Stimulated activated CD8-positive, alpha-beta memory T cell treated with anti-CD3 and anti-CD28 coated beads, Interleukin-2, amount 100 ng/mL, for 48 hours (primary cell): ENCODE measurements at regions not wholly inside any gene's neighbourhood (a gene's known extent, or its start where the extent isn't known, plus 50 kb on each side); places are given as distances from the start of the nearest gene placed in this dataset.
"Not testable (repeated sequence)": the region's sequence is repeated elsewhere in the genome, so short reads cannot be mapped to it uniquely, and the experiment has no call there.

Source experiments
- DNase-seq, 2 donors: peaks; one replicate each; pipeline ENCODE4 v3.0.0-alpha.2; 2020; ENCODE audit warnings: low read depth in 2 of 2

- not testable (repeated sequence) for DNase-seq
Observed at GRCh38 chr1:146510248-146510983, 281.6 kb upstream of the NOTCH2NLA start.

- not testable (repeated sequence) for DNase-seq
Observed at GRCh38 chr1:146504121-146504520, 275.3 kb upstream of the NOTCH2NLA start.

DNA sequence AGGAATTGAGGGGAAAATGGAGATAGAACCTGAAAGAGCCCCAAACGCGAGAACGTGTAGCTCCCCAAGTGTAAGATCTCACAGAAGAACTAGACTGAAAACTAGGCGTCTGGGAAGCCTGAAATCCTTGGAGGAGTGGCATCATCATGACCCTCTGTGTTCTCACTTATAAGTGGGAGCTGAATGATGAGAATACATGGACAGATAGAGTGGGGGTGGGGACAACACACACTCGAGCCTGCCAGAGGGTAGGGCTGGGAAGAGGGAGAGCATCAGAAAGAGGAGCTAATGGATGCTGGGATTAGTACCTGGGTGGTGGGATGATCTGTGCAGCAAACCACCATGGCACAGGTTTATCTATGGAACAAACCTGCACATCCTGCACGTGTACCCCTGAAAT lies 258.7 kb upstream of the NOTCH2NLA start:
- DNase-seq: not testable (repeated sequence)

GRCh38 chr1:146487155-146487554 lies 258.3 kb upstream of the NOTCH2NLA start:
- not testable (repeated sequence) for DNase-seq

DNA sequence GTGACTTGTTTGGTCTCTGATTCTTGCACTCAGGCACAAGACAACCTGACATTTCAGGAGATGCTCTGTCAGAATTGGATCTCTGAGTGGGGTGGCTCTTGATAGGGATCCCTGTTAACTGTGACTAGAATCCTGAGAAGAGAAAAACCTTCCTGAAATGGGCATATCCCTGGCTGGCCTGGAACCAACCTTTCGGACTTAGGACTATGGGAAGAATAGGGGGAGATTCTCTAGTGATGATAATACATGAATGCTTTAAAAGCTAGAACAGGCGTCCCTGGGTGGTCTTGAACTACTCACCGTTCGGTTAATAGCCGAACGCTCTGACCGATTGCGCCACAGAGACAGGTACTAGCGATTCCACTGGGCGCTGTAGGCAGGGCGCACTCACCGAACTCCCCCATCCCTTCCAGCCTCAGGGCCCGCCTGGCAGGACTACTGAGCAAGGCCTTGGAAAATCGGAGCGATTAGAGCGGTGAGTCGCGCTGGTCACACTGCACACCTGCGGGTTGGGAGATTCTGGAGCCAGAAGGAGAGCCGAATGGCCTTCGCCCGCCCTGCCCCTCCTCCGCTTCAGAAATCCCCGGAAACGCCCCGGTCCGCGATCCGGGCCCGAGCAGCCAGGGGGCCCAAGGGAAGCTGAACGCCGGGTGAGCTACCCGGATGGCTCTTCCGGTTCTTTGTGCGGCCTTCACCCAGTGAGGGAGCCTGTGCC lies 257.6 kb upstream of the NOTCH2NLA start:
- DNase-seq: not testable (repeated sequence)

- DNase-seq: not testable (repeated sequence)
Observed at GRCh38 chr1:146484195-146484594, 255.4 kb upstream of the NOTCH2NLA start.

DNA sequence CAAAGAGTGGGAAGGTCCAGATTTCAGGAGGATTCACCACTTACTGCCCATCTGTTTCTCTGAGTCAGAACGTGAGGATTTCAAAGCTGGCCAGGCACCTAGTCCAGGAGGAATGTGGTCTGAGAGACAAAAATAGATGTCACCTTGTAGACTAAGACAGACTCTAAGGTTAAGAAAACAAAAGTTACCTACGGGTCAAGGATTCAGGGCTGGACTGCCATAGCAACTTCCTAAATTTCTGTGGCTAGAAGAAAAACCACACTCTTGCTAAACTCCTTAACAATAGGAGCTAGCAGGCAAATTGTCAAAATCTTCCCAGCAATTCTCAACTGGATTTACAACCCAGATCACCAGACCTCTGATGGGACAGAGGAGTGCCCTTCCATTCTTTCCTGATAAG lies 250.4 kb upstream of the NOTCH2NLA start:
- DNase-seq: not testable (repeated sequence)

DNA sequence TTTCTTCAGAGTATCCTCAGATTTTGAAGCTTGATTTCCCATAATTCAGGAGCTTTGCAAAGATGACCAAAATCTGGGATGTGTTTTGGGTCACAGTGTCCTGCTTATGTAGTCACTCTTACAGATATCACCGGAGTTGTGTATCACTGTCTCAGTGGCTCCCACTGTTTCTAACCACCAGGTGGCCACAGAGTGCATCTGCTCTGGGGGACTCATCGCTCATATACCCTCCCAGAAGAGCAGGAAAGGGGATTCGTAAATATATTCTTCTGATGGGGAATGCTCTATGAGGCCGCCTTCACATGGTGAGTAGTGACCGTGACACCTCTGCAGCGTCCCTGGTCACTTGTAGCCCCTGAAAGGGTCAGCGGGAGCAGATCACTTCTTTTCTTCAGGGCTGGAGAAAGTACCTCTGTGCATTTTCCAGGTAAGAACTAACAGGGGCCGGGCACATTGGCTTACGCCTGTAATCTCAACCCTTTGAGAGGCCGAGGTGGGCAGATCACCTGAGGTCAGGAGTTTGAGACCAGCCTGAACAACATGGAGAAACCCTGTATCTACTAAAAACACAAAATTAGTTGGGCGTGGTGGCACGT lies 249.4 kb upstream of the NOTCH2NLA start:
- DNase-seq: not testable (repeated sequence)

DNA sequence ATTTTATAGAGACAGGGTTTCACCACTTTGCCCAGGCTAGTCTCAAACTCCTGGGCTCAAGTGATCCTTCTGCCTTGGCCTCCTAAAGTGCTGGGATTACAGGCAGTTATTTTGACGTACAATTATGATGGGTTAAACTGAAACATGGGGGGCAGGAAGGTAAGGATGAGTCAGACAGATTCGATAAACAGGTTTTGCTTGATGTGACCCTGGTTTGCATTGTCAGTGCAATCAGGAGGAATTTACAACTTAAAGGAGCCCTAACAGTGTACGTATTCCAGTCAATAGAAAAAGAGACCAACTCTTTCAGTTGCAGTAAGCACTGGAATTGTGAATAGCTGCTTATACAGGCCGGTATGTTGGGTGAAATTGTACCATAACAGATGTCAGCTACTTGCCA lies 246.3 kb upstream of the NOTCH2NLA start:
- DNase-seq: not testable (repeated sequence)

- DNase-seq: not testable (repeated sequence)
Observed at GRCh38 chr1:146474216-146474615, 245.4 kb upstream of the NOTCH2NLA start.

- peak; percentile 63 to 68 for DNase-seq
Observed at GRCh38 chr1:146472192-146472861, 243.5 kb upstream of the NOTCH2NLA start.

DNA sequence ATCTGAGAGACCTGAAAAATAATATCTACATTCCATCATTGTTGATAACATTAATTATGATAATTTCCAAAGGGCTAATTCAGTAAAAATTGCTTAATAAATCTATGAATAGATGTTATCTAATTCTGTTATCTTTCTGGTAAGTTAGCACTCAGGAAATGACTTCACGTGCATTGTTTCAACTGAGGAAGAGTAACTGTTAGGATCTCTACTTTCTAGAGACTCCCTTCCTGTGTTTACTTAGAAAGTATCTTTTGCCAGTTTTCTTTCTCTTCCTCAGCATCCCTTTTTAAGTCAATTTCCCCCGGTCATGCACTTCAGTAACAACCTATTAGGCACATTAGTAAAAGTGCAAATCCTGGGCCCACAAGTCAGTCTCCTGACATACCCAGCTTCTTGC lies 231.1 kb upstream of the NOTCH2NLA start:
- DNase-seq: not testable (repeated sequence)

DNA sequence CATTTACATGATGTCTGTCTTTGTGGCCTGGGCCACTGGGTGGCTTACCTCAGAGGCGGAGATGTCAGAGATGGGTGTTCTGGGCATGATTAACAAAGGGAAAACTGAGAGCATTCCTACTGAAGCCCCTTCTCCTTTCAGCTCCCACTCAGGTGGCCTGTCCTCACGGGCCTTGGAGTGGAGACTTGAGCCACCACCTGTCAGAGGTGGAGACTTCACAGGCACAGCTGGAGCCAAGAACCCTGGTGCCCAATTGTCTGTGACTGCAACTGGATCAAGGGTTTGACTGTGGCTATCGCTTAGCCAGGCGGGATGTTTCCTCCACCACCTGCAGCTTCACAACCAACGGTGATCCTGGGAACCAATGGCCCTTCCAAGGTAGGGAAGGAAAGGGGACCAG lies 230.5 kb upstream of the NOTCH2NLA start:
- DNase-seq: not testable (repeated sequence)

- not testable (repeated sequence) for DNase-seq
Observed at GRCh38 chr1:146448877-146449246, 220.0 kb upstream of the NOTCH2NLA start.

DNA sequence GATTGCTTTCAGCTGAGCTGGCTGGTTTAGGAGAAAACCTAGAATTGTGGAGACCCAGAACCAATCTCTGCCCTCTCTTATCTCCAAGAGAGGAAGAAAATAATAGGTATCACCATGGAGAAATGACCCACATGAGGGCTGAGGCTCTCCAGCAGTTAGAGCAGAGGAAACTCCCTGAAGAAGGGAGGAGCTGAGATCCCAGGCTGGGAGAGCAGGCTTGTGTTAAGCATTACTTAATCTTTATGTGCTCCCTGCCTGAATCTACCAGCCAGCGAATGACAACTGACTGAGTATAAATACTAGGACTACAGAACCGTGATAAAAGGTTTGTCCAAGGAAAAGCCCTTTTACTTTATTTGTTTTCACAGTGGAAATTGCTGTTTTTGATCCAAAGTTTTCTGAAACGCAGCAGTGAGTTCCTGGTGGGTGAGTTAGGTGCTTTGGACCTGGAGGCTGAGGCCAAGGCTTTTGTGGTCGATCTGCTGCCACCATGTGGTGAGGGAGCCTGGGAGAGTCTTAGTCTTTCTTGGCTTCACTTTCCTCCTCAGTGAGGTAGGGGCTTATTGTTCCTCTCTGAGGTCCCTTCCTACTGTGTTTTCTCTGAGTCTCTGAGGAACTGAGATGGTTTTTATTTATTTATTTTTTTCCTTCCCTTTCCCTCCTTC lies 219.5 kb upstream of the NOTCH2NLA start:
- DNase-seq: peak; percentile 8 to 30

GRCh38 chr1:146443871-146444222 lies 215.0 kb upstream of the NOTCH2NLA start:
- DNase-seq: not testable (repeated sequence)

GRCh38 chr1:146443088-146443870 lies 214.5 kb upstream of the NOTCH2NLA start:
- DNase-seq: not testable (repeated sequence)

DNA sequence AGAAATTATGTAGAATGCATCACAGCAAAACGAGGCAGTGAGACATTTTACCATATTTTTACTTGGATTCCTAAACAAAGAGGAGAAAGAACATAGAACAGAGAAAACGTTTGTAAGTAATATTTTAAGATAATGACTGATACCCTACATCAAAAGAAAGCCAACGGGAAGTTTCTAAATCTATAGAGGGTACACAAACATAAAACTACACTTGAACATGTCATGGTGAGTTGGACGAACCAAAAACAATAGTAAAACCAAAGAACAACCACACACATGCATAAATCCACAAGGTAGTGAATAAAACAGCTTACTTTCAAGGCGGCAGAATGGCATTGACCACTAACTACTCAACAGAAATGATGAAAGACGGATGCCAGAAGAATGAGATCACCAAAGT lies 209.7 kb upstream of the NOTCH2NLA start:
- not testable (repeated sequence) for DNase-seq

GRCh38 chr1:146416642-146417041 lies 187.8 kb upstream of the NOTCH2NLA start:
- DNase-seq: not testable (repeated sequence)

DNA sequence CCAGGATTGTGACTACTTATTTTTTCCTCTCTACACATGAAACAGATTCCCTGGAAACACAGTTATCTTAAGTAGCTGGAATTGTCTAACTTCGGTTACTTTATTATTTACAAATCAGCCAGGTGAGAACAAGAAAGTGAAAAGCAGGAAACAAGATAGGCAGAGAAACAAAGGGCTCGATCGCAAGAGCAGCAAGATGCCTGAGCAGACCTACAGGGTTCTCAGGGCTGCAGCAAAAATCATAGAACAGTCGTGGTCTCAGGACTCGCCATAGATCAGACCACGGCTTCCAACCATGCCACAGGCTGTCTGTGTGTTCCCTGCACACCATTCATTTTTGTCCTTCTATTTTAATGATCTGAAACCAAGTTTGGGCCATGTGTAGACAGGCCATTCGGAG lies 186.2 kb upstream of the NOTCH2NLA start:
- not testable (repeated sequence) for DNase-seq

GRCh38 chr1:146413911-146414310 lies 185.1 kb upstream of the NOTCH2NLA start:
- DNase-seq: not testable (repeated sequence)
